ENCODE measurements at regions not wholly inside any gene's neighbourhood (a gene's known extent, or its start where the extent isn't known, plus 50 kb on each side); places are given as distances from the start of the nearest gene placed in this dataset.

DNA sequence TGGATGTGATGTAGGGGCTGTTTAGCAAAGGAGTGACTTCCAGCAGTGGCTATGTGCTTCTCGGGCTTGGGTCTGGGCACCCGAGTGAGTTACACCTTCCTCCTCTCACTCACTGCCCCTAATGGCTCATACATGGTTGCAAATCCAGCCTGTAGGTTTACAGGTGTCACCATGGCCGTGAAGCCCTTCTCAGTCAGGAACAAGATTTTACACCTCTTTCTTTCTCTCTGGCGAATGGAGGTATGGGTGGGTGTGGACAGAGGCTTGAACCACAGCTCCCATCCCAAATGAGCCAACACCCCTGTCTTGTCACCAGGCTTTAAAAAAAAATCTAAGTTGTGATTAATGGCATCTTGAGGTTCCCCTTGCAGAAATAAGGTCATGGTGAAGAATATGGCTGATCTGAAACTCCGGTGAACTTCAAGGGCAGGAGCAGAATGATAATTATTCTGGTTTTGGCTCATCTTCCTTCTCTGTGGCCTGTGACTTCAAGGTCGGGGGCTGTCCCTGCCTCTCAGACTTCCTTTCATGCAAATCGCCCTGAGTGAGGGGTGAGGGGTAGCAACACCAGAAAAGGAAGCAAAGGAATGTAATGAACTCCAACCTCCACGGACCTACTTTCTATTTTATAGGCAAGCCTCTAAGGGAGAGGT, 331.2 kb downstream of the MAF start:
- TF ChIP-seq, protein P1, sequence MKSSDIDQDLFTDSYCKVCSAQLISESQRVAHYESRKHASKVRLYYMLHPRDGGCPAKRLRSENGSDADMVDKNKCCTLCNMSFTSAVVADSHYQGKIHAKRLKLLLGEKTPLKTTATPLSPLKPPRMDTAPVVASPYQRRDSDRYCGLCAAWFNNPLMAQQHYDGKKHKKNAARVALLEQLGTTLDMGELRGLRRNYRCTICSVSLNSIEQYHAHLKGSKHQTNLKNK (CRISPR knock-in tag; IDR thresholded peaks at IDR 0.05), result no peak
- TF ChIP-seq FOXK1 (CRISPR knock-in tag; IDR thresholded peaks at IDR 0.05) (no peak), TCF7 (CRISPR knock-in tag; IDR thresholded peaks at IDR 0.05; ENCODE audit: low read depth) (no peak), OVOL2 (CRISPR knock-in tag; IDR thresholded peaks at IDR 0.05; ENCODE audit: borderline replicate concordance) (no peak), NR3C1 (CRISPR knock-in tag; conservative IDR thresholded peaks at IDR 0.05; ENCODE audit: low read depth) (no peak), RORB (CRISPR knock-in tag; IDR thresholded peaks at IDR 0.05) (no peak), NFYB (CRISPR knock-in tag; conservative IDR thresholded peaks at IDR 0.05; ENCODE audit: low read depth) (no peak), ZNF121 (CRISPR knock-in tag; IDR thresholded peaks at IDR 0.05) (no peak), JUN (CRISPR knock-in tag; IDR thresholded peaks at IDR 0.05) (no peak), TEAD1 (CRISPR knock-in tag; IDR thresholded peaks at IDR 0.05) (no peak)
- TF ChIP-seq, protein P2, sequence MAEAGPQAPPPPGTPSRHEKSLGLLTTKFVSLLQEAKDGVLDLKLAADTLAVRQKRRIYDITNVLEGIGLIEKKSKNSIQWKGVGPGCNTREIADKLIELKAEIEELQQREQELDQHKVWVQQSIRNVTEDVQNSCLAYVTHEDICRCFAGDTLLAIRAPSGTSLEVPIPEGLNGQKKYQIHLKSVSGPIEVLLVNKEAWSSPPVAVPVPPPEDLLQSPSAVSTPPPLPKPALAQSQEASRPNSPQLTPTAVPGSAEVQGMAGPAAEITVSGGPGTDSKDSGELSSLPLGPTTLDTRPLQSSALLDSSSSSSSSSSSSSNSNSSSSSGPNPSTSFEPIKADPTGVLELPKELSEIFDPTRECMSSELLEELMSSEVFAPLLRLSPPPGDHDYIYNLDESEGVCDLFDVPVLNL (CRISPR knock-in tag; IDR thresholded peaks at IDR 0.05; ENCODE audit: borderline replicate concordance, low read depth), result no peak
- TF ChIP-seq, protein P3, sequence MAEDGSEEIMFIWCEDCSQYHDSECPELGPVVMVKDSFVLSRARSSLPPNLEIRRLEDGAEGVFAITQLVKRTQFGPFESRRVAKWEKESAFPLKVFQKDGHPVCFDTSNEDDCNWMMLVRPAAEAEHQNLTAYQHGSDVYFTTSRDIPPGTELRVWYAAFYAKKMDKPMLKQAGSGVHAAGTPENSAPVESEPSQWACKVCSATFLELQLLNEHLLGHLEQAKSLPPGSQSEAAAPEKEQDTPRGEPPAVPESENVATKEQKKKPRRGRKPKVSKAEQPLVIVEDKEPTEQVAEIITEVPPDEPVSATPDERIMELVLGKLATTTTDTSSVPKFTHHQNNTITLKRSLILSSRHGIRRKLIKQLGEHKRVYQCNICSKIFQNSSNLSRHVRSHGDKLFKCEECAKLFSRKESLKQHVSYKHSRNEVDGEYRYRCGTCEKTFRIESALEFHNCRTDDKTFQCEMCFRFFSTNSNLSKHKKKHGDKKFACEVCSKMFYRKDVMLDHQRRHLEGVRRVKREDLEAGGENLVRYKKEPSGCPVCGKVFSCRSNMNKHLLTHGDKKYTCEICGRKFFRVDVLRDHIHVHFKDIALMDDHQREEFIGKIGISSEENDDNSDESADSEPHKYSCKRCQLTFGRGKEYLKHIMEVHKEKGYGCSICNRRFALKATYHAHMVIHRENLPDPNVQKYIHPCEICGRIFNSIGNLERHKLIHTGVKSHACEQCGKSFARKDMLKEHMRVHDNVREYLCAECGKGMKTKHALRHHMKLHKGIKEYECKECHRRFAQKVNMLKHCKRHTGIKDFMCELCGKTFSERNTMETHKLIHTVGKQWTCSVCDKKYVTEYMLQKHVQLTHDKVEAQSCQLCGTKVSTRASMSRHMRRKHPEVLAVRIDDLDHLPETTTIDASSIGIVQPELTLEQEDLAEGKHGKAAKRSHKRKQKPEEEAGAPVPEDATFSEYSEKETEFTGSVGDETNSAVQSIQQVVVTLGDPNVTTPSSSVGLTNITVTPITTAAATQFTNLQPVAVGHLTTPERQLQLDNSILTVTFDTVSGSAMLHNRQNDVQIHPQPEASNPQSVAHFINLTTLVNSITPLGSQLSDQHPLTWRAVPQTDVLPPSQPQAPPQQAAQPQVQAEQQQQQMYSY (CRISPR knock-in tag; IDR thresholded peaks at IDR 0.05), result no peak
- Mint-ChIP-seq H3K27me3 (ENCODE audit: low read depth) (no peaks in the 10 kb centered on the region), H3K27ac (no peak overlapping the region; the same call in 1 of the 2 replicates), H3K9me3 (peaks cover 15% of the 10 kb centered on the region), H3K4me3 (no peak overlapping the region), H3K4me1 (peaks cover 25% of the 10 kb centered on the region), H3K36me3 (no peaks in the 10 kb centered on the region; the same call in 1 of the 2 replicates)
- ATAC-seq (no peak; the same call in none of the 2 replicates), DNase-seq (ENCODE audit: low spot score) (no peak)
- POLR2A ChIA-PET, result interaction anchor here (1.0 kb wide), 1 partner anchor 329 kb away, joined by 3 read pairs; no protein-coding TSS in a partner anchor
- CTCF ChIA-PET, result interaction anchor here (1.2 kb wide), 1 partner anchor 8 kb away, joined by 4 read pairs; no protein-coding TSS in a partner anchor

DNA sequence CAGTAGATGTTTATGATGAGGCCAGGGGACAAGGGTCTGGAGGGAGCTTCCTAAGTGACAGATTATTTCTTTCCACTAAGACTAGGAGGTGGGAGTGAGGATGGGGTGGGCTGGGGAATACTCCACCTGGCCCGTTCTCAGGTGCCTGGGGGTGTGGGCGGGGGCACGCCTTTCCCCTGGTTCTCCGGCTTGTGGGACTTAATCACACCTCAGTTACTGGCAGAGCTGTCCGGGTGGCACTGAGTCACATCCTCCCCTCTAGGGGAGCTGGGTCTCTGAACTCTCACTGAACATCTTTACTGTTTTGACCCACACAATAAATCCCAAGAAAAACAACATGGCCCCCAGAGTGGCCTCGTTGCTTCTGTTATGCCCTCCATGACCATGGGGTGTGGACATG, 332.8 kb downstream of the MAF start:
- no peak for ATAC-seq
- no peaks in the 10 kb centered on the region; the same call in 1 of the 2 replicates for H3K36me3 Mint-ChIP-seq
- no peak for TF ChIP-seq ZNF219 (CRISPR knock-in tag; IDR thresholded peaks at IDR 0.05; ENCODE audit: borderline replicate concordance)
- TF ChIP-seq, protein P4, sequence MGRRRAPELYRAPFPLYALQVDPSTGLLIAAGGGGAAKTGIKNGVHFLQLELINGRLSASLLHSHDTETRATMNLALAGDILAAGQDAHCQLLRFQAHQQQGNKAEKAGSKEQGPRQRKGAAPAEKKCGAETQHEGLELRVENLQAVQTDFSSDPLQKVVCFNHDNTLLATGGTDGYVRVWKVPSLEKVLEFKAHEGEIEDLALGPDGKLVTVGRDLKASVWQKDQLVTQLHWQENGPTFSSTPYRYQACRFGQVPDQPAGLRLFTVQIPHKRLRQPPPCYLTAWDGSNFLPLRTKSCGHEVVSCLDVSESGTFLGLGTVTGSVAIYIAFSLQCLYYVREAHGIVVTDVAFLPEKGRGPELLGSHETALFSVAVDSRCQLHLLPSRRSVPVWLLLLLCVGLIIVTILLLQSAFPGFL (CRISPR knock-in tag; IDR thresholded peaks at IDR 0.05; ENCODE audit: borderline replicate concordance), result no peak
- TF ChIP-seq NFATC4 (CRISPR knock-in tag; IDR thresholded peaks at IDR 0.05), result no peak
- TF ChIP-seq, protein P5, sequence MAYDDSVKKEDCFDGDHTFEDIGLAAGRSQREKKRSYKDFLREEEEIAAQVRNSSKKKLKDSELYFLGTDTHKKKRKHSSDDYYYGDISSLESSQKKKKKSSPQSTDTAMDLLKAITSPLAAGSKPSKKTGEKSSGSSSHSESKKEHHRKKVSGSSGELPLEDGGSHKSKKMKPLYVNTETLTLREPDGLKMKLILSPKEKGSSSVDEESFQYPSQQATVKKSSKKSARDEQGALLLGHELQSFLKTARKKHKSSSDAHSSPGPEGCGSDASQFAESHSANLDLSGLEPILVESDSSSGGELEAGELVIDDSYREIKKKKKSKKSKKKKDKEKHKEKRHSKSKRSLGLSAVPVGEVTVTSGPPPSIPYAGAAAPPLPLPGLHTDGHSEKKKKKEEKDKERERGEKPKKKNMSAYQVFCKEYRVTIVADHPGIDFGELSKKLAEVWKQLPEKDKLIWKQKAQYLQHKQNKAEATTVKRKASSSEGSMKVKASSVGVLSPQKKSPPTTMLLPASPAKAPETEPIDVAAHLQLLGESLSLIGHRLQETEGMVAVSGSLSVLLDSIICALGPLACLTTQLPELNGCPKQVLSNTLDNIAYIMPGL (CRISPR knock-in tag; IDR thresholded peaks at IDR 0.05), result no peak
- TF ChIP-seq RELA (CRISPR knock-in tag; IDR thresholded peaks at IDR 0.05; ENCODE audit: borderline replicate concordance), result no peak
- ChIA-PET POLR2A (no interaction called here), CTCF (no interaction called here)
- H3K4me3 Mint-ChIP-seq, result no peak overlapping the region
- H3K4me1 Mint-ChIP-seq, result peaks cover 20% of the 10 kb centered on the region
- H3K9me3 Mint-ChIP-seq, result peaks cover 8% of the 10 kb centered on the region; the same call in 1 of the 2 replicates
- no peak for DNase-seq (ENCODE audit: low spot score)
- no peaks in the 10 kb centered on the region for H3K27me3 Mint-ChIP-seq (ENCODE audit: low read depth)
- H3K27ac Mint-ChIP-seq, result no peak overlapping the region
